H7 (cell line): ENCODE measurements at regions not wholly inside any gene's neighbourhood (a gene's known extent, or its start where the extent isn't known, plus 50 kb on each side); places are given as distances from the start of the nearest gene placed in this dataset.

Experiments
- DNase-seq: peaks from one replicate; pipeline ENCODE4 v3.0.0; 2012
- H3K27me3 ChIP-seq: 2 replicates; pipeline ENCODE4 v1.6.0; 2011; ENCODE audit warnings: mild to moderate bottlenecking, low read length; ENCODE audit not compliant: control insufficient read depth, insufficient read depth
- H3K36me3 ChIP-seq: replicated peaks from 2 replicates; pipeline ENCODE4 v1.5.1; 2011; ENCODE audit warnings: low read length; ENCODE audit not compliant: control insufficient read depth, insufficient read depth
- H3K4me3 ChIP-seq: 2 replicates; pipeline ENCODE4 v1.5.1; 2011; ENCODE audit warnings: low read depth, mild to moderate bottlenecking, control low read depth, low read length, moderate library complexity; ENCODE audit not compliant: insufficient read depth

DNA sequence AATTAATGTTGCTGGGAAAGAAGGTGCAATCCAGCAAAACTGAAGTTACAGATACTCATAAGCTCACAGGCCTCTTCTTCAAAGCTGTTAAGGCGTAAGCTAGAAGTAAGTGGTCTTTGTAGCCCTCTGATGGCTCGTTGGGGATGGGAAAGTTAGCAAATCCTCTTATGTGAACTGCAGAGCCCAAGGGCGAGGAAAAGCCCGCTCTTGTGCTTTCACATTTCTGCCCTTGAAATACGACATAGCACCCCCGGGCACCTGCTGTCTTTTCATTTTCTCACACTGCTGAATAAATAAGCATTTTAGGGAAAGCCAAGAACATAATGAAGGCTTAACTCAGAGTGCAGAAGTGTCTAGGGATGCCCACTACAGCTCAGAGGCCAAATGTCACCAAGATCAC lies 73.1 kb upstream of the SORBS2 start:
- H3K27me3 ChIP-seq = no peaks in the 10 kb centered on the region
- DNase-seq = no peak
- no peaks in the 10 kb centered on the region for H3K36me3 ChIP-seq
- no peak overlapping the region for H3K4me3 ChIP-seq

DNA sequence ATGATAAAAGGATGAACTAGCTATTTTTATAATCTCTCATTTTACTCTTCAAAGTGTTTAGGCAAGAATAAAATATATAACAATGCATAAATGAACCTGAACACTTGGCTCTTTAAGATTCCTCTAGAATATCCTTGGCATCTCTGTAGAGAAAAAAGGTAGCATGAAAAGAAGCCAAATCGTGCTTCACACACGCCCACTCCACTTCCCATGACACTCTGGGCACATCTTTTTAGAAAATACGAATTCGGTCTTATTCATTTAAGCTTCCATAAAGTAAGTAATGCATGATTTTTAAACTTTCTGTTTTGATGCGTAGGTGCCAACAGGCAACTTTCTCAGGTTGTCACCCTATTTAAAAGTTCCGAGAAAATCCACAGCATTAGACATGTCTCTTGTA lies 73.6 kb upstream of the SORBS2 start:
- Histone ChIP-seq H3K27me3 (no peaks in the 10 kb centered on the region), H3K4me3 (no peak overlapping the region), H3K36me3 (no peaks in the 10 kb centered on the region)
- no peak for DNase-seq

DNA sequence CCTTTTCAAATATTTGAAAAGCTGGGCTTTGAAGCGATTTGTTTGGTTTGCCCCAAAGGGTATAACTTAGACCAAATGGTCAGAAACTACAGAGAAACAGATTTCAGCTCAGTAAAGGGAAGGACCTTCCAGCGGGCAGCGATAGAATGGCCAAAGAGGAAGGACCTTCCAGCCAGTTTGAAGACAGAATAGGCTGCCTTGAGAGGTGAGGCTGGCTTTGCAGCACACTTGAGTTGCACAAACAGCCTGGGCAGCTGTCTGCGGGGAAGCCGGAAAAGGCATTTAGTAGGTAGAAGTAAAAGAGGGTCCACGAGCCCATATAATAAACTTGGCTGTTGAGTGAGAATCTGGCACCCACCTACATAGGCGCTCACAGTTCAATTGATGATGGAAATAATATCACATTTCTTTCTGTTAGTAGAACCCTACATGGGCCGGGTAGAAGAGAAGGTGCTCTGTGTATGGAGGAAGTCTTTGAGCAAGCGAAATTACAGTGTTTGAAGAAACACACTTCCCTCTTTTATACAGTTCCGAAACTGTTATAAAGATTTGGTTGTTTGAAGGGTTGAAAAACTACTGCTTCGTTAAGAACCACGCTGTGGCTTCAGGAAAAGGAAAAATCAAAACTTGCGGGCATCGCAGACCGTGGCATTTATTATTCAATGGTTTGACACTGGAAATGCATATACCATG lies 75.0 kb upstream of the SORBS2 start:
- no peaks in the 10 kb centered on the region for H3K27me3 ChIP-seq
- no peak overlapping the region for H3K4me3 ChIP-seq
- no peaks in the 10 kb centered on the region for H3K36me3 ChIP-seq
- DNase-seq = no peak

DNA sequence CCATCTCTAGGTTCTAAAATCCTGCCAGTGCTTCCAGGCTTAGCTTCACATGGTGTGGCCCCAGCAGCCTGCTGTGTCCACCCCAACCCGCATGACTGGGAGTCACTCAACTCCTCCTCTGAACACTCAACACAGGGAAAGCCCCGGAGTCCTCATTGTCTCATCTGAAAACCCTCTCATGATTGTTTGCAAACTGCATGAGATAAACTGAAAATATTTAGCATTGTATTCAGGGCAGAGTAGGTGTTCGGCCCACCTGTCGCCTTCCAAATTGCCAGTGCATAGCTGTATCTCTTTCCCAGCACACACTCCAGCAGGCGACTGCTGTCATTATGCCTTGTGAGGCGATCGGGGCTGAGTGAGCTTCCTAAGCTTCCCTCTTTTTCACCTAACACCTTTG lies 76.7 kb upstream of the SORBS2 start:
- Histone ChIP-seq H3K27me3 (no peaks in the 10 kb centered on the region), H3K36me3 (no peaks in the 10 kb centered on the region), H3K4me3 (no peak overlapping the region)
- DNase-seq = no peak

DNA sequence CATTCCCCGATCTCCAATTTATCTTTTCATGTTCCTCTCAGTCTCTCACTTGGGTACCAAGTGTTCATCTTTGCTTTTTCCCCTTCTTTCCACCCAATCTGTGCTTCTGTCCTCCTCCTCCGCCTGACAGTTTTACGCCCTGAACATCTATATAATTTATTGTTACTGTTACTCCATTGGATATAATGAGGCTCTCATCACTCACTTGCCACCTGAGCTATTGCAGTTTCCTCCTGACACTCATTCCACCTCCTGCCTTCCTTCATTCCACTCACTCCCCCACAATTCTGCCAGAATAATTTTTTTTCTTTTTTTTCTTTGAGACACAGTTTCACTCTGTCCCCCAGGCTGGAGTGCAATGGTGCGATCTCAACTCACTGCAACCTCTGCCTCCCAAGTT lies 77.6 kb upstream of the SORBS2 start:
- H3K36me3 ChIP-seq = no peaks in the 10 kb centered on the region
- no peak overlapping the region for H3K4me3 ChIP-seq
- no peak for DNase-seq
- H3K27me3 ChIP-seq = no peaks in the 10 kb centered on the region

DNA sequence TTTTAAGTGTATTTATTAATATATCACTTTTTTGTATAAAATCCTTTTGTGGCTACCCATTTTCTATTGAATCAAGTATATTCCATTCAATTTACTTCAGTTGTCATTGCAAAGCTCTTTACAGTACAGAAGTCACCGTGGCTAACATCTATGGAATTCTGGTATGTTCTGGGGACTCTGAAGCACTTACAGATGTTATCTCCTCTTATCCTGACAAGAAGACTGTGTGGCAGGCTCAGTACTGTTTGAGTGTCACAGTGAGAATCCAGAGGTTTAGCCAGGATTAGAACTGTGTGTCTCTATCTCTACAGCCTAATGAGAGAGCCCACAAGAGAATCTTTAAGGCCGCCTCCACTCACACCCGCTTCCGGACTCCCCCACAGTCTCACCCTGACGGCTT lies 78.2 kb upstream of the SORBS2 start:
- no peak overlapping the region for H3K4me3 ChIP-seq
- no peaks in the 10 kb centered on the region for H3K27me3 ChIP-seq
- no peaks in the 10 kb centered on the region for H3K36me3 ChIP-seq
- DNase-seq = no peak

DNA sequence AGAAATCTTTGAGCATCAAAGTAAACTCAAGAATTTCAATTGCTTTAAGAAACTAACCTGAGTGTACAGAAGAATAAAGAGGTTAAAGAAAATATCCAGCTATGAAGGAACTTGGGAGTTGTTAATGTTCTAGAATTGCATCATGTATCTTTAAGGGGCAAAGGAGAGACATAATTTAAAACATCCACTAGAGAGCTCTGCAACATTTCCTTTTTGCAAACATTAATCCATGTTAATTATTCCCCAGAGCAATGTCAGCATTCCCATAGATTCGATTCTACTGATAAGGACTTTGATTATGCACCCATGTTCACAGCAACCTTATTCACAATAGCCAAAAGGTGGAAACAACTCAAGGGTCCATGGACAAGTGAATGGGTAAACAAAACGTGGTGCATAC lies 80.2 kb upstream of the SORBS2 start:
- Histone ChIP-seq H3K27me3 (no peaks in the 10 kb centered on the region), H3K36me3 (no peaks in the 10 kb centered on the region), H3K4me3 (no peak overlapping the region)
- no peak for DNase-seq

DNA sequence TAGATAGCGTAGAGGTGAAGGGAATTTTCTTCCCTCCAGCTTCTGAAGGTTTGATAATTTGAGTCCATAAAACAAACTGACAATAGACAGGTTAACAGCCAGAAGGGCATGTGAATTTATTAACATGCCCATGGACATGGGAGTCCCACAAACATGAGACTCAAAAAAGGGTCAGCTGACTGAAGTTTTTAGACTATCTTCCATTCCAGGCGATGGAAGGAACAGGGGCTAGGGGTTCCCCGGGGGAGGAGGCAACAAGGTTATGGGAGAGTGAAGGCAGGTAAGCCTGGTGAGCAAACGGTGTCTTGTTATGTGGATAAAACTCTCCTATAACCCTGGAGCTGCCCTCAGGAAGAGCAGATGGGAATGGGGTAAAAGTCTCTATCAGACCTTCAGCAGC lies 81.5 kb upstream of the SORBS2 start:
- Histone ChIP-seq H3K27me3 (no peaks in the 10 kb centered on the region), H3K36me3 (no peaks in the 10 kb centered on the region), H3K4me3 (no peak overlapping the region)
- DNase-seq = peak; percentile 14

DNA sequence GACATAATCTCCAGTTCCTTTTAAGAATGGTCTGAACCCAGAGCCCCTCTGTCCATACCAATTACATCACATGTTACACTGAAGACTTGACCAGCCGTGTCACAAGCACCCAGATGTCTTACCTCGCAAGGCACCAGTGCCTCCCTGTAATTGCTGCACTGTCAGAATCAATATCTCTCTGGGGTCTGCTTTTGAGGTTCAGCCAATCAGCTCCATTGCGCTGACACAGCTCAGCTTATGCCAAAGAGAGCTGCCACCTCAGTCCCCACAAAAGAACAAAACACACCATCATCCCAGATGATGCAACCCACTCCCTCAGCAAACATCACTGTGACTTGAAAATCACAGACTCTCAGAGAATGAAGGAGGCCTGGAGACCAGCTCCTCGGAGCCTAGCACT lies 82.5 kb upstream of the SORBS2 start:
- Histone ChIP-seq H3K4me3 (no peak overlapping the region), H3K36me3 (no peaks in the 10 kb centered on the region), H3K27me3 (no peaks in the 10 kb centered on the region)
- no peak for DNase-seq

DNA sequence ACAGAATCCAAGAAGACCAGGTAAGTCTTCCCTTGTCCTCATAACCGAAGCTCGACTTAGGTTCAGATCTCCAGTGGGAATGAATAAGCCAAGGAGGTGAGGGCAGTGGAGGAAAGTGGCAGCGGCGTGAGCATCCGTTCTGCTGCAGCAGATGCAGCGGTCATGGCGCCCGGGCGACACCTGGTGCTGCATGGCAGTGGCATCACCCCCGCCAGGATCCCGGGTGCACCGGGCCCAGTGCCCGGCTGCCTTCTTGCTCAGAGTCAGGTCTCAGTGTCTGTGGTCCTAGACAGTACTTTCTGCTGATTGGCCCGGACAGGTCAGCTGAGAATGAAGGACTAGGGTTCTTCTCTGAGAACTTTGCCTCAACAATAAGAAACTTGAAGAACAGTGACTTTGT lies 83.4 kb upstream of the SORBS2 start:
- Histone ChIP-seq H3K36me3 (no peaks in the 10 kb centered on the region), H3K4me3 (no peak overlapping the region)

DNA sequence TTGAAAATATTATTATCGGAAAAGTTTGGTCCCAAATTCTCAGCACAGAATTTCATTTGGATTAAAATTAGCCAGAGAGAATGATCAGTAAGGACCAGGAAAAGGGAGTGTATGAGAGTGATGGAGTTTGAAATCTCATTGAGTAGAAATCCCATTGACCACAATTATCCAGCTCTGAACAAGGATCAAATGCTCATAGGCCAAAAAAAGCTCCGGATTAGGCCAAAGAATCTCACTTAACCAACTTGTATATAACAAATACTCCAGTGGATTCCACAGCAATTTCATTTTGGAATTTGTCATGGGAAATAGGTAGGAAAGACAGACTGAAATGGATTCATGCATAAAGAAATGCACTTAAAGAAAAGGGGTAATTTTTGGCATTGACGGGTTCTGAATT lies 83.9 kb upstream of the SORBS2 start:
- Histone ChIP-seq H3K4me3 (no peak overlapping the region), H3K36me3 (no peaks in the 10 kb centered on the region), H3K27me3 (no peaks in the 10 kb centered on the region)
- no peak for DNase-seq

More for the DNA sequence above, 83.4 kb upstream of the SORBS2 start:
- no peaks in the 10 kb centered on the region for H3K27me3 ChIP-seq
- no peak for DNase-seq

DNA sequence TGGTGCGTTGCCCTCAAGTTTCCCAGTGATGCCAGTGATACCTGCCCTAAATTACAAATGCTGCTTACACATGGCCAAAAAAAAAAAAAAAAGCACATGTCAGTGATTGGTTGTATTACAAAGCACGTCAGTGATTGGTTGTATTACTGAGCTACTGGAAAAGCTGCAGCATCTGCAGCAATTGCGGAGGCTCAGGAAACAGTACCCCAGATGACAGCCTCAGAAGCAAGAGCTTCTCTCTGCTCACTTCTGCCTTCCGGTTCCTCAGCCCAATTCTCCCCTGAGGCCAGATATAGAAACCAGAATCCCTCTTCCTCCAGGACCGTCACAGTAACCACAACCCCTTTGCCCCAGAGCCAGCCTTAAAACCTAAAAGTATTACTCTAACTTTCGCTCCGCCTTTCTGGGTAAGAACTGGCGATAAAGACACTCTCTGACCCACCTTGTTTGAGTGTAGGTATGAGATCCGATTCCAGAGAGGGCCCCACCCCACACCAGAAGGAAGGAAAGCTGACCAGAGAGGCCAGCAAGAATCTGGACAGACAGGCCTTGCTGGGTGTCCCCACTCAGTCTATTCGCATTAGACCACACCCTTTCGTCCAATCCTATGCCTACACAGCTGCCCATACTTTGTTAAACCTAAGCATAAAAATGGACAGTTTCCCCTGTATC lies 85.0 kb upstream of the SORBS2 start:
- H3K4me3 ChIP-seq = no peak overlapping the region
- no peaks in the 10 kb centered on the region for H3K27me3 ChIP-seq
- DNase-seq = no peak
- no peaks in the 10 kb centered on the region for H3K36me3 ChIP-seq

DNA sequence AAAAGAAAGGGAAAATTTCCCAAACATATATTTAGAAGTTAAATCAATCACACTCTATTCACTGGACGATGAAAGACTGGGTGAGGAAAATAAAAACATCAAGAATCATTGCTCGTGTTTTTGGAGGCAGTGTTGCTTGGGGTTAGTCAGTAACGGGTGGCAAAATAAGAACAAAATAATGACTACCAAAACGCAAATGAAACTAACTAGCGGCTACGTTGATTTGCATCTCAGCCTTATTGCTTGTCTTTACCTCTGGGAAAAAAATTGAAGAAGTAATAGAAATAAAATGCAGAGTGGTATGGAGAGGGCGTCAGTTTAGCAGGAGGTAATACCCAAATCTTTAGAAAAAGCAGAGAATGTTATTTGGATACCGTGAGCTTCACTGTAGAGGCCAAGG lies 86.4 kb upstream of the SORBS2 start:
- Histone ChIP-seq H3K4me3 (no peak overlapping the region), H3K36me3 (no peaks in the 10 kb centered on the region), H3K27me3 (no peaks in the 10 kb centered on the region)
- no peak for DNase-seq

DNA sequence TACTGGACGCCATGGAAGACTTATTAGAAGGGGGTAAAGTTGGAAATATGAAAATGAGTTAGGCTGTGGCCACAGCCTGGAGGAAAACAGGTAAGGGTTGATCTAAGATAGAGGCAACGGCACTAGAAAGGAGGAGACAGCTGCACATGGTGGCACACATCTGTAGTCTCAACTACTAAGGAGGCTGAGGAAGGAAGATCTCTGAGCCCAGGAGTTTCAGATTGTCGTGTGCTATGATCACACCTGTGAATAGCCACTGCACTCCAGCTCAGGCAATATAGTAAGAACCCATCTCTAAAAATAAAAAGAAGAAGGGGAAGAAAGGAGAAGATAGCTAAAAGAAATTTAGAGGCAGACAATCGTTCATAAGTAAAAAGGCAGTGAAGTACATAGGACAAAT lies 87.8 kb upstream of the SORBS2 start:
- Histone ChIP-seq H3K36me3 (no peaks in the 10 kb centered on the region), H3K27me3 (no peaks in the 10 kb centered on the region), H3K4me3 (no peak overlapping the region)
- DNase-seq = no peak

DNA sequence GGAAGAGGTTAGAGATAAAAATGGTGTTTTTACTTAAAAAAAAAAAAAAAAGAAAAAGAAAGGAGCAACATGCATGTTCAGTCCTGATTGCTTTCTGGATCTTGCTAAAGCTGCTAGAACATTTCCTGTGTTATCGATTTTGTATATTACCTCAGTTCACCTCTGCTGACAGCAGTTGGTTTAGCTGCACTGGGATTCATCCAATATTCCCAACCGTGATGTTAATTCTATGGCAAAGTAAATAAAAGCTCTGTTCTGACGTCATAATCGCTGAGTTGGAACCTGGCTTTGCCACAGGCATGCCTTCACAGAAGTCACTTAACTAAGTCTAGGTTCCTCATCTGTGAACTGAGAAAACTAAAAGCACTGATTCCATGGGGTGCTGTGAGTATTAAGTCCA lies 90.7 kb upstream of the SORBS2 start:
- Histone ChIP-seq H3K27me3 (no peaks in the 10 kb centered on the region), H3K4me3 (no peak overlapping the region), H3K36me3 (no peaks in the 10 kb centered on the region)
- DNase-seq = no peak

DNA sequence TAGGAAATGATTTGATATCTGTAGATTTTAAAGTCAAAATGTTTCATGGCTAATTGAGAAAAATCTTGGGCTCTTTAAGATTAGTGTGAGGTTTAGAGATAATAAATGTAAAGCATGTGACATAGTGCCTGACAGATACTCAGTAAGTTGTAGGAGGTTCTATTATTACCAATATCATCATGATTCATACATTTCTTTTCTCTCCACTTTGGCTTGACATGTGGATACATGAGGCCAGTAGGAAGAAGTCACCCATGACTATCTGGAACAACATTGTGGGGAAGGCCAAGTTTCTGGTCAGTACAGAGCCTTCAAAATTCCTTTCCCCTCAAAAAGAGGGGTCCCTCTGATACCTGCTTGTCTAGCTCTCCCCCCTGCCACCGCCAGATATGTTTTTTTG lies 91.2 kb upstream of the SORBS2 start:
- Histone ChIP-seq H3K36me3 (no peaks in the 10 kb centered on the region), H3K27me3 (no peaks in the 10 kb centered on the region), H3K4me3 (no peak overlapping the region)
- no peak for DNase-seq
